K562 (cell line): ENCODE measurements at regions not wholly inside any gene's neighbourhood (a gene's known extent, or its start where the extent isn't known, plus 50 kb on each side); places are given as distances from the start of the nearest gene placed in this dataset.

ENCODE experiments used
- CHD4 ChIP-seq: fragments of 200-600 bp; sonication (generic); IDR thresholded peaks from 3 replicates; pipeline ENCODE4 v1.6.1; 2012; ENCODE audit warnings: low read depth, mild to moderate bottlenecking, mixed read lengths, low read length, inconsistent platforms; ENCODE audit not compliant: insufficient read depth, insufficient replicate concordance, poor library complexity, severe bottlenecking
- CREB3L1 ChIP-seq: fragments of 450-650 bp; IDR thresholded peaks from 2 replicates; pipeline ENCODE4 v1.6.1; 2014; ENCODE audit warnings: low read depth, mild to moderate bottlenecking, moderate library complexity, borderline replicate concordance
- DNMT1 ChIP-seq: fragments of 450-650 bp; IDR thresholded peaks from 2 replicates; pipeline ENCODE4 v1.6.1; 2016; ENCODE audit warnings: antibody characterized with exemption, mild to moderate bottlenecking
- ELF2 ChIP-seq: fragments of 250-450 bp; sonication (Bioruptor Pico); IDR thresholded peaks from 2 replicates; pipeline ENCODE4 v1.5.0; 2021; ENCODE audit warnings: mild to moderate bottlenecking
- ETS2 ChIP-seq: IDR thresholded peaks from 2 replicates; pipeline ENCODE4 v1.6.1; 2016; ENCODE audit warnings: borderline replicate concordance, missing genetic modification characterization, mild to moderate bottlenecking, moderate library complexity, missing compliant biosample characterization; ENCODE audit not compliant: poor library complexity, severe bottlenecking
- GTF2A2 ChIP-seq: IDR thresholded peaks from 2 replicates; pipeline ENCODE4 v1.6.1; 2016; ENCODE audit warnings: mild to moderate bottlenecking, missing genetic modification characterization, missing compliant biosample characterization
- HMGXB4 ChIP-seq: sonication (generic); formaldehyde crosslinking; IDR thresholded peaks from 2 replicates; pipeline ENCODE4 v1.8.1; 2023; ENCODE audit warnings: mild to moderate bottlenecking, missing genetic modification reagents
- HNRNPLL ChIP-seq: fragments of 200-400 bp; formaldehyde crosslinking; IDR thresholded peaks from 2 replicates; pipeline ENCODE4 v1.6.1; 2017; ENCODE audit warnings: low read length, low read depth, mild to moderate bottlenecking; ENCODE audit not compliant: poor library complexity, severe bottlenecking
- MAFF ChIP-seq: IDR thresholded peaks from 2 replicates; pipeline ENCODE4 v1.6.1; 2012; ENCODE audit warnings: low read length, improper control_type of control experiment
- MXD1 ChIP-seq: fragments of 250-450 bp; sonication (Bioruptor Pico); IDR thresholded peaks from 2 replicates; pipeline ENCODE4 v1.8.0; 2021; ENCODE audit warnings: borderline replicate concordance, mild to moderate bottlenecking, moderate library complexity; ENCODE audit not compliant: poor library complexity, severe bottlenecking
- NR3C1 ChIP-seq: sonication (generic); formaldehyde crosslinking; IDR thresholded peaks from 2 replicates; pipeline ENCODE4 v1.8.1; 2022; ENCODE audit warnings: missing genetic modification reagents
- POLR2A ChIP-seq: fragments of 450-650 bp; conservative IDR thresholded peaks from 2 replicates; pipeline ENCODE4 v1.6.1; 2016
- PYGO2 ChIP-seq: fragments of 450-650 bp; IDR thresholded peaks from 2 replicates; pipeline ENCODE4 v1.6.1; 2016; ENCODE audit warnings: mild to moderate bottlenecking, missing genetic modification characterization, moderate library complexity, missing compliant biosample characterization
- SNAPC5 ChIP-seq: fragments of 250-450 bp; sonication (Bioruptor Pico); IDR thresholded peaks from 2 replicates; pipeline ENCODE4 v1.8.0; 2021; ENCODE audit warnings: moderate library complexity, mild to moderate bottlenecking, inconsistent platforms
- YY1 ChIP-seq, 3 experiments: IDR thresholded peaks; 2 replicates each; pipeline ENCODE4 v1.6.1; 2011; ENCODE audit warnings: low read length in 2 of 3, mild to moderate bottlenecking in 2 of 3, moderate library complexity in 2 of 3, borderline replicate concordance in 1 of 3, control low read depth in 1 of 3, low read depth in 1 of 3; ENCODE audit not compliant: insufficient read depth in 3 of 3, insufficient replicate concordance in 2 of 3, control insufficient read depth in 1 of 3, insufficient read length in 1 of 3; ENCODE audit errors: extremely low read depth in 1 of 3
- ZBTB49 ChIP-seq: sonication (generic); formaldehyde crosslinking; IDR thresholded peaks from 2 replicates; pipeline ENCODE4 v1.8.0; 2022; ENCODE audit warnings: missing genetic modification reagents, mild to moderate bottlenecking, borderline replicate concordance
- ZFPM2 ChIP-seq: fragments of 250-450 bp; sonication (Bioruptor Pico); IDR thresholded peaks from 2 replicates; pipeline ENCODE4 v1.5.1; 2022; ENCODE audit warnings: mild to moderate bottlenecking
- ZKSCAN1 ChIP-seq: fragments of 150-350 bp; IDR thresholded peaks from 2 replicates; pipeline ENCODE4 v1.6.1; 2016; ENCODE audit warnings: low read depth, low read length
- ZNF780A ChIP-seq: fragments of 250-450 bp; sonication (Bioruptor Pico); IDR thresholded peaks from 2 replicates; pipeline ENCODE4 v1.5.0; 2021; ENCODE audit warnings: mild to moderate bottlenecking

GRCh38 chr6:27772261-27773001 lies 139.8 kb downstream of the OR2B2 start (continued):
- TF ChIP-seq ELF2 (CRISPR knock-in tag) = peak; percentile 71; the same call in 1 of the 2 replicates
- TF ChIP-seq YY1 (IDR thresholded peaks at IDR 0.05; ENCODE audit: borderline replicate concordance in 1 of 3, control insufficient read depth in 1 of 3, extremely low read depth in 1 of 3, insufficient read depth in 3 of 3, insufficient read length in 1 of 3, insufficient replicate concordance in 2 of 3, low read depth in 1 of 3, low read length in 2 of 3) = peak in 2 of 3 experiments; percentile 40 to 63
- no peak for TF ChIP-seq CHD4
- TF ChIP-seq ZKSCAN1 = peak; percentile 63; the same call in 1 of the 2 replicates
- TF ChIP-seq SNAPC5 (CRISPR knock-in tag) = no peak
- peak; percentile 64; the same call in 1 of the 2 replicates for TF ChIP-seq HMGXB4 (CRISPR knock-in tag)
- TF ChIP-seq ZNF780A (CRISPR knock-in tag) = no peak
- no peak for TF ChIP-seq POLR2A
- TF ChIP-seq MXD1 (CRISPR knock-in tag) = no peak
- no peak for TF ChIP-seq ETS2 (tag)
- TF ChIP-seq ZFPM2 (CRISPR knock-in tag) = no peak
- peak; percentile 61; the same call in 1 of the 2 replicates for TF ChIP-seq MAFF
- no peak for TF ChIP-seq HNRNPLL
- TF ChIP-seq CREB3L1 = no peak; the same call in 1 of the 2 replicates
- 0 out of 2 replicates have a peak, but pooled peaks have one; percentile 45 for TF ChIP-seq ZBTB49
- no peak for TF ChIP-seq NR3C1
- TF ChIP-seq GTF2A2 (tag) = no peak
- TF ChIP-seq DNMT1 = no peak
- TF ChIP-seq PYGO2 = no peak
